Peyer's patch (tissue), 4 donors: ENCODE measurements at regions not wholly inside any gene's neighbourhood (a gene's known extent, or its start where the extent isn't known, plus 50 kb on each side); places are given as distances from the start of the nearest gene placed in this dataset.

Source experiments
- DNase-seq, 3 donors: peaks; one replicate each; pipeline ENCODE4 v3.0.0-alpha.2; 2017 to 2019
- H3K27ac ChIP-seq, 4 donors: fragments of 200-600 bp; sonication (generic); one replicate each; pipeline ENCODE4 v1.5.1; 2016 to 2019
- H3K27me3 ChIP-seq, 2 donors: fragments of 200-600 bp; sonication (generic); one replicate each; pipeline ENCODE4 v1.5.1; 2019
- H3K36me3 ChIP-seq, 3 donors: fragments of 200-600 bp; sonication (generic); one replicate each; pipeline ENCODE4 v1.5.1; 2016 to 2019
- H3K4me1 ChIP-seq, 4 donors: fragments of 200-600 bp; sonication (generic); one replicate each; pipeline ENCODE4 v1.5.1; 2016 to 2019
- H3K4me3 ChIP-seq, 4 donors: fragments of 200-600 bp; sonication (generic); 1 replicate in 3 of 4; 2 replicates in 1 of 4; pipeline ENCODE4 v1.5.1; 2016 to 2019; ENCODE audit warnings: mild to moderate bottlenecking in 1 of 4
- H3K9me3 ChIP-seq, 4 donors: fragments of 200-600 bp; sonication (generic); one replicate each; pipeline ENCODE4 v1.5.1; 2016 to 2019; ENCODE audit warnings: mild to moderate bottlenecking in 1 of 4
- CTCF ChIP-seq, 6 experiments: fragments of 450-650 bp in 4 of 6; fragments of 200-600 bp in 2 of 6; sonication (generic) in 1 of 6; IDR thresholded peaks; one replicate each; pipeline ENCODE4 v1.5.1; 2017 to 2019; ENCODE audit warnings: antibody characterized with exemption in 6 of 6, mild to moderate bottlenecking in 3 of 6, moderate library complexity in 1 of 6
- POLR2A ChIP-seq, 2 donors: fragments of 450-650 bp; IDR thresholded peaks; one replicate each; pipeline ENCODE4 v1.5.1; 2017; ENCODE audit warnings: antibody characterized with exemption in 2 of 2, mild to moderate bottlenecking in 2 of 2, moderate library complexity in 2 of 2

GRCh38 chr5:143662020-143662419 is 149.9 kb upstream of the HMHB1 start:
- no peak for DNase-seq
- Histone ChIP-seq H3K27me3 (no peaks in the 10 kb centered on the region), H3K4me1 (peaks cover 0 to 6% (median 0%) of the 10 kb centered on the region in 4 donors), H3K27ac (no peak overlapping the region), H3K4me3 (no peak overlapping the region), H3K36me3 (no peaks in the 10 kb centered on the region), H3K9me3 (no peaks in the 10 kb centered on the region)
- TF ChIP-seq CTCF (IDR thresholded peaks at IDR 0.05), result no peak
- no peak for TF ChIP-seq POLR2A (IDR thresholded peaks at IDR 0.05)

GRCh38 chr5:143660625-143661024 is 151.3 kb upstream of the HMHB1 start:
- no peaks in the 10 kb centered on the region for H3K36me3 ChIP-seq
- no peaks in the 10 kb centered on the region for H3K27me3 ChIP-seq
- no peak overlapping the region for H3K27ac ChIP-seq
- TF ChIP-seq POLR2A (IDR thresholded peaks at IDR 0.05), result no peak
- TF ChIP-seq CTCF (IDR thresholded peaks at IDR 0.05), result no peak
- H3K9me3 ChIP-seq, result no peaks in the 10 kb centered on the region
- H3K4me3 ChIP-seq, result no peak overlapping the region
- peaks cover 0 to 6% (median 0%) of the 10 kb centered on the region in 4 donors for H3K4me1 ChIP-seq
- DNase-seq, result no peak

GRCh38 chr5:143659599-143660238 is 152.2 kb upstream of the HMHB1 start:
- DNase-seq, result no peak
- Histone ChIP-seq H3K27me3 (no peaks in the 10 kb centered on the region), H3K27ac (no peak overlapping the region), H3K4me3 (no peak overlapping the region), H3K36me3 (no peaks in the 10 kb centered on the region), H3K4me1 (peaks cover 0 to 6% (median 0%) of the 10 kb centered on the region in 4 donors), H3K9me3 (no peaks in the 10 kb centered on the region)
- TF ChIP-seq POLR2A (IDR thresholded peaks at IDR 0.05), result no peak
- no peak for TF ChIP-seq CTCF (IDR thresholded peaks at IDR 0.05)

- TF ChIP-seq CTCF (IDR thresholded peaks at IDR 0.05), result no peak
- TF ChIP-seq POLR2A (IDR thresholded peaks at IDR 0.05), result no peak
- DNase-seq, result no peak
- no peak overlapping the region for H3K4me3 ChIP-seq
- no peaks in the 10 kb centered on the region for H3K9me3 ChIP-seq
- H3K4me1 ChIP-seq, result peaks cover 0 to 6% (median 0%) of the 10 kb centered on the region in 4 donors
- H3K27me3 ChIP-seq, result no peaks in the 10 kb centered on the region
- no peaks in the 10 kb centered on the region for H3K36me3 ChIP-seq
- no peak overlapping the region for H3K27ac ChIP-seq
Observed at GRCh38 chr5:143658956-143659355, 153.0 kb upstream of the HMHB1 start.

GRCh38 chr5:143657647-143658285 is 154.2 kb upstream of the HMHB1 start:
- no peak for DNase-seq
- H3K36me3 ChIP-seq, result no peaks in the 10 kb centered on the region
- no peaks in the 10 kb centered on the region for H3K9me3 ChIP-seq
- H3K27me3 ChIP-seq, result no peaks in the 10 kb centered on the region
- no peak overlapping the region for H3K27ac ChIP-seq
- no peak overlapping the region for H3K4me3 ChIP-seq
- TF ChIP-seq POLR2A (IDR thresholded peaks at IDR 0.05) (no peak), CTCF (IDR thresholded peaks at IDR 0.05) (no peak)
- peaks cover 0 to 6% (median 0%) of the 10 kb centered on the region in 4 donors for H3K4me1 ChIP-seq
